ENCODE measurements at regions not wholly inside any gene's neighbourhood (a gene's known extent, or its start where the extent isn't known, plus 50 kb on each side); places are given as distances from the start of the nearest gene placed in this dataset.

- Histone ChIP-seq H2BK20ac (ENCODE audit: low read depth, low read length, poor library complexity, severe bottlenecking) (no peak overlapping the region), H3K23me2 (ENCODE audit: insufficient read length, low read depth, low read length, poor library complexity, severe bottlenecking) (no peaks in the 10 kb centered on the region), H3K4me1 (ENCODE audit: insufficient read depth, low read length) (no peaks in the 10 kb centered on the region; the same call in 1 of the 2 replicates), H3K18ac (ENCODE audit: insufficient read length, low read depth, low read length) (no peak overlapping the region), H3K4ac (ENCODE audit: low read depth, low read length) (no peak overlapping the region), H4K8ac (replicated peaks; ENCODE audit: insufficient read length, low read depth, low read length) (no peak overlapping the region), H3K27ac (ENCODE audit: insufficient read length, low read depth, low read length) (no peak overlapping the region), H2AK5ac (ENCODE audit: insufficient read length, low read length) (no peak overlapping the region), H4K20me1 (ENCODE audit: control insufficient read depth, insufficient read depth, insufficient read length) (no peaks in the 10 kb centered on the region), H3K9me3 (ENCODE audit: control insufficient read depth, low read depth, low read length) (no peaks in the 10 kb centered on the region), H2BK120ac (ENCODE audit: low read depth, low read length, poor library complexity, severe bottlenecking) (no peak overlapping the region), H3K79me1 (ENCODE audit: insufficient read depth, low read depth, low read length, poor library complexity, severe bottlenecking) (no peaks in the 10 kb centered on the region), H3K79me2 (ENCODE audit: insufficient read depth, low read length) (no peaks in the 10 kb centered on the region), H3K23ac (ENCODE audit: insufficient read length, low read depth, low read length) (no peak overlapping the region), H3T11ph (ENCODE audit: low read length) (no peak overlapping the region), H4K5ac (ENCODE audit: insufficient read length, low read depth, low read length) (no peak overlapping the region), H3K14ac (ENCODE audit: insufficient read depth, low read length) (no peak overlapping the region), H3K27me3 (ENCODE audit: insufficient read depth, low read length) (no peaks in the 10 kb centered on the region), H3K4me2 (ENCODE audit: insufficient read depth, insufficient read length, low read length) (no peak overlapping the region), H3K56ac (ENCODE audit: insufficient read length, low read depth, low read length) (no peak overlapping the region), H2BK12ac (ENCODE audit: insufficient read length, low read depth, low read length) (no peak overlapping the region), H2BK15ac (ENCODE audit: low read depth, low read length) (no peak overlapping the region), H4K91ac (ENCODE audit: insufficient read length, low read depth, low read length) (no peak overlapping the region), H2BK5ac (ENCODE audit: insufficient read length, low read length) (no peak overlapping the region), H2AFZ (ENCODE audit: low read length) (no peak overlapping the region), H3K9ac (ENCODE audit: extremely low read depth, insufficient read length, low read length) (no peak overlapping the region)
- TF ChIP-seq, protein P1, sequence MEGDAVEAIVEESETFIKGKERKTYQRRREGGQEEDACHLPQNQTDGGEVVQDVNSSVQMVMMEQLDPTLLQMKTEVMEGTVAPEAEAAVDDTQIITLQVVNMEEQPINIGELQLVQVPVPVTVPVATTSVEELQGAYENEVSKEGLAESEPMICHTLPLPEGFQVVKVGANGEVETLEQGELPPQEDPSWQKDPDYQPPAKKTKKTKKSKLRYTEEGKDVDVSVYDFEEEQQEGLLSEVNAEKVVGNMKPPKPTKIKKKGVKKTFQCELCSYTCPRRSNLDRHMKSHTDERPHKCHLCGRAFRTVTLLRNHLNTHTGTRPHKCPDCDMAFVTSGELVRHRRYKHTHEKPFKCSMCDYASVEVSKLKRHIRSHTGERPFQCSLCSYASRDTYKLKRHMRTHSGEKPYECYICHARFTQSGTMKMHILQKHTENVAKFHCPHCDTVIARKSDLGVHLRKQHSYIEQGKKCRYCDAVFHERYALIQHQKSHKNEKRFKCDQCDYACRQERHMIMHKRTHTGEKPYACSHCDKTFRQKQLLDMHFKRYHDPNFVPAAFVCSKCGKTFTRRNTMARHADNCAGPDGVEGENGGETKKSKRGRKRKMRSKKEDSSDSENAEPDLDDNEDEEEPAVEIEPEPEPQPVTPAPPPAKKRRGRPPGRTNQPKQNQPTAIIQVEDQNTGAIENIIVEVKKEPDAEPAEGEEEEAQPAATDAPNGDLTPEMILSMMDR (conservative IDR thresholded peaks at IDR 0.05): no peak
- H3K9me3 Mint-ChIP-seq: no peaks in the 10 kb centered on the region
- no peaks in the 10 kb centered on the region for H3K4me1 Mint-ChIP-seq
- no peak overlapping the region for H3K27ac Mint-ChIP-seq
- H3K4me3 Mint-ChIP-seq: no peak overlapping the region
- no peak for DNase-seq
- WGBS (ENCODE audit: extremely low coverage, insufficient read length, low lambda C conversion rate): no CpG with 5 or more reads among the region's 4 CpGs
- H3K27me3 Mint-ChIP-seq (ENCODE audit: low read depth): no peaks in the 10 kb centered on the region
- peaks cover 0 to 5% (median 0%) of the 10 kb centered on the region in 3 experiments; a peak in 2 of 7 replicates for H3K36me3 Mint-ChIP-seq (ENCODE audit: insufficient read depth in 1 of 3, low read depth in 3 of 3)
Measured at GRCh38 chr11:92892802-92893684, 76.4 kb upstream of the MTNR1B start.
